Parathyroid adenoma (tissue), 2 donors: ENCODE measurements at regions not wholly inside any gene's neighbourhood (a gene's known extent, or its start where the extent isn't known, plus 50 kb on each side); places are given as distances from the start of the nearest gene placed in this dataset.
"Not testable (repeated sequence)": the region's sequence is repeated elsewhere in the genome, so short reads cannot be mapped to it uniquely, and the experiment has no call there.

Experiments
- H2AFZ ChIP-seq: fragments of 300-600 bp; sonication (generic); one replicate; pipeline ENCODE4 v1.7.0; 2017; ENCODE audit warnings: antibody characterized with exemption, mild to moderate bottlenecking
- H3K27ac ChIP-seq: fragments of 300-600 bp; sonication (generic); one replicate; pipeline ENCODE4 v1.7.0; 2017
- H3K27me3 ChIP-seq: fragments of 300-600 bp; sonication (generic); one replicate; pipeline ENCODE4 v1.7.0; 2017; ENCODE audit warnings: low read length; ENCODE audit not compliant: control insufficient read depth, insufficient read depth
- H3K36me3 ChIP-seq: fragments of 300-600 bp; sonication (generic); one replicate; pipeline ENCODE4 v1.7.0; 2017; ENCODE audit warnings: low read length; ENCODE audit not compliant: control insufficient read depth, insufficient read depth
- H3K4me1 ChIP-seq: fragments of 300-600 bp; sonication (generic); one replicate; pipeline ENCODE4 v1.7.0; 2017; ENCODE audit warnings: control low read depth
- H3K4me2 ChIP-seq: fragments of 300-600 bp; sonication (generic); one replicate; pipeline ENCODE4 v1.7.0; 2017; ENCODE audit warnings: low read length
- H3K4me3 ChIP-seq: fragments of 300-600 bp; sonication (generic); one replicate; pipeline ENCODE4 v1.7.0; 2017; ENCODE audit warnings: low read depth, low read length
- H3K79me2 ChIP-seq: fragments of 300-600 bp; sonication (generic); one replicate; pipeline ENCODE4 v1.7.0; 2017; ENCODE audit warnings: control low read depth
- H3K9ac ChIP-seq: fragments of 300-600 bp; sonication (generic); one replicate; pipeline ENCODE4 v1.7.0; 2017; ENCODE audit warnings: mild to moderate bottlenecking
- H3K9me3 ChIP-seq: fragments of 300-600 bp; sonication (generic); one replicate; pipeline ENCODE4 v1.7.0; 2017; ENCODE audit warnings: low read length; ENCODE audit not compliant: control insufficient read depth
- TF ChIP-seq, protein P1 (sequence below): fragments of 300-600 bp; sonication (generic); IDR thresholded peaks from one replicate; pipeline ENCODE4 v1.7.0; 2017; ENCODE audit warnings: antibody characterized with exemption, mild to moderate bottlenecking
- donor health status: primary hyperparathyroidism.

DNA sequence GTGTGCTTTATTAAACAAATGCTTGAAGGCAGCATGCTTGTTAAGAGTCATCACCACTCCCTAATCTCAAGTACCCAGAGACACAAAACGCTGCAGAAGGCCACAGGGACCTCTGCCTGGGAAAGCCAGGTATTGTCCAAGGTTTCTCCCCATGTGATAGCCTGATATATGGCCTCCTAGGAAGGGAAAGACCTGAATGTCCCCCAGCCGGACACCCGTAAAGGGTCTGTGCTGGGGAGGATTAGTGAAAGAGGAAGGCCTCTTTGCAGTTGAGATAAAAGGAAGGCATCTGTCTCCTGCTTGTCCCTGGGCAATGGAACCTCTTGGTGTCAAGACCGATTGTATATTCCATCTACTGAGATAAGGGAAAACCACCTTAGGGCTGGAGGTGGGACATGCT is 159.7 kb downstream of the ADRA2C start:
- H3K27ac ChIP-seq, H3K79me2 ChIP-seq, H3K4me1 ChIP-seq, H3K9me3 ChIP-seq, H3K36me3 ChIP-seq, H3K4me2 ChIP-seq, H3K4me3 ChIP-seq, H3K27me3 ChIP-seq, H3K9ac ChIP-seq, H2AFZ ChIP-seq: not testable (repeated sequence)

DNA sequence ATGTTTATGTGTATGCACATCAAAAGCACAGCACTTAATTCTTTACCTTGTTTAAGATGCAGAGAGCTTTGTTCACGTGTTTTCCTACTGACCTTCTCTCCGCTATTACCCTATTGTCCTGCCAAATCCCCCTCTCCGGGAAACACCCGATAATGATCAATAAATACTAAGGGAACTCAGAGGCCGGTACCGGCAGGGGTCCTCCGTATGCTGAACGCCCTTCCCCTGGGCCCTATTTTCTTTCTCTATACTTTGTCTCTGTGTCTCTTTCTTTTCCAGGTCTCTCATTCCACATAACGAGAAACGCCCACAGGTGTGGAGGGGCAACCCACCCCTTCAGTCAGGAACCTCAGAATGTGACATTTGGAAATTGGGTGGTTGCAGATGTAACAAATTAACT is 160.1 kb downstream of the ADRA2C start:
- not testable (repeated sequence) for H3K36me3 ChIP-seq, H3K27ac ChIP-seq, H3K4me3 ChIP-seq, H3K4me1 ChIP-seq, H3K9me3 ChIP-seq, H3K4me2 ChIP-seq, H2AFZ ChIP-seq, H3K79me2 ChIP-seq, H3K27me3 ChIP-seq, H3K9ac ChIP-seq

DNA sequence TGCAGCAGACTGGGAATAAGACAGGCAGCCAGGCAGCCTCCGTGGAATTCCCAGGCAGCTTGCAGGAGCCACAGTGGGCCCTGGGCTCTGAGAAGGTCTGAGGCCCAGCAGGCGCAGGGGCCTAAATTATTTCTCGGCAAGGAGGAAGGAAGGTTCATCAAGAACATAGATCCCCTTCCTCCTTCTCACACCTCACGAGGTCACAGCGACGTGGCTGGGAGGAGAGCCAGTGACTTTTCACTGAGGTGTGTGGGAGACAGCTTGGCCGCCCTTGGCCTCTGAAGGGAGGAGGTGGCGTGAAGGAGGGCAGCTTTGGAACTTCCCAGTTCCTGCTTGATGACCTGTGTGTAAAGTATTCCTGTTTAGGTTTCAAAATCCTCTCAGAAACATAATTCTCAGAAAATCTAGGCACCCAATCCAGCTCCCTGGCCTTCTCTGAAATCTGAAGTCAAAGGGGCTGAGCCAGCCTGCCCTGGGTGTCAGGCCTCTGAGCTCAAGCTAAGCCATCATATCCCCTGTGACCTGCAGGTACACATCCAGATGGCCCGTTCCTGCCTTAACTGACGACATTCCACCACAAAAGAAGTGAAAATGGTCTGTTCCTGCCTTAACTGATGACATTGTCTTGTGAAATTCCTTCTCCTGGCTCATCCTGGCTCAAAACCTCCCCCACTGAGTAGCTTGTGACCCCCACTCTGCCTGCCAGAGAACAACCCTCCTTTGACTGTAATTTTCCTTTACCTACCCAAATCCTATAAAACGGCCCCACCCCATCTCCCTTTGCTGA is 161.0 kb downstream of the ADRA2C start:
- not testable (repeated sequence) for H3K9ac ChIP-seq, H3K36me3 ChIP-seq, H3K27me3 ChIP-seq, H3K4me1 ChIP-seq, H3K4me2 ChIP-seq, H3K9me3 ChIP-seq, H3K79me2 ChIP-seq, H3K27ac ChIP-seq, H3K4me3 ChIP-seq, H2AFZ ChIP-seq

DNA sequence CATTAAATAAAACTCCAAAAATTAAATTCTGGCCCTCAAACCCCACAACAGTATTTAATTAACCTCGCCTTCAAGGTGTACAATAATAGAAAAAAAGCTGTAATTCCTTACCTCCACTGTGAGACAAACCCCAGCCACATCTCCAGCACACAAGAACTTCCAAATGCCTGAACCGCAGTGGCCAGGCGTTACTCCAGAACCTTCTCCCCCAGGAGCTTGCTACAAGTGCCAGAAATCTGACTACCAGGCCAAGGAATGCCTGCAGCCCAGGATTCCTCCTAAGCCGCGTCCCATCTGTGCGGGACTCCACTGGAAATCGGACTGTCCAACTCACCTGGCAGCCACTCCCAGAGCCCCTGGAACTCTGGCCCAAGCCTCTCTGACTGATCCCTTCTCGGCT is 163.2 kb downstream of the ADRA2C start:
- H3K4me2 ChIP-seq, H3K27ac ChIP-seq, H3K79me2 ChIP-seq, H2AFZ ChIP-seq, H3K4me1 ChIP-seq, H3K36me3 ChIP-seq, H3K27me3 ChIP-seq, H3K9ac ChIP-seq, H3K9me3 ChIP-seq, H3K4me3 ChIP-seq: not testable (repeated sequence)

DNA sequence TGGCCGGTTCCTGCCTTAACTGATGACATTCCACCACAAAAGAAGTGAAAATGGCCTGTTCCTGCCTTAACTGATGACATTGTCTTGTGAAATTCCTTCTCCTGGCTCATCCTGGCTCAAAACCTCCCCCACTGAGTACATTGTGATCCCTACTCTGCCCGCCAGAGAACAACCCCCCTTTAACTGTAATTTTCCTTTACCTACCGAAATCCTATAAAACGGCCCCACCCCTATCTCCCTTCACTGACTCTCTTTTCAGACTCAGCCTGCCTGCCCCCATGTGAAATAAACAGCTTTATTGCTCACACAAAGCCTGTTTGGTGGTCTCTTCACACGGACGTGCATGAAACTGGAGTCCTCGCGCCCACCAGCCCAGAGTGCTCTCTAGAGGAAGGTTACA is 166.5 kb downstream of the ADRA2C start:
- H3K9ac ChIP-seq, H3K4me2 ChIP-seq, H3K79me2 ChIP-seq, H3K4me1 ChIP-seq, H2AFZ ChIP-seq, H3K27me3 ChIP-seq, H3K4me3 ChIP-seq, H3K9me3 ChIP-seq, H3K27ac ChIP-seq, H3K36me3 ChIP-seq: not testable (repeated sequence)

DNA sequence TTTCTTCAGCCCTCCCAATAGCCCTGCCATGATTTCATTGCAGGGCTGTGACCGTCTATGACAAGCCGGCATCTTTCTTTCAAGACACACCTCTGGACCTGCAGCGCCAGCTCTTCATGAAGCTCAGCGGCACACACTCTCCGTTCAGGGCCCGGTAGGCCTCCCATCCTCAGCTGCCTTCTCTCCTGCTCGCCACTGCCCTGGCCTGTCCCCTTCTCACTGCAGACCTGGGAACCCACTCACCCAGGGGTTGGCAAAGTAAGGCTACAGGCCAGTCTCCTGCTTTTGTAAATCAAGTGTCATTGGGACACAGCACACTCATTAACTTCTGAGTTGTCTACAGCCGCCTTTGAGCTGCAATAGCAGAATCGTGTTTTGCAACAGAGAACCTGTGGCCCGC is 169.2 kb downstream of the ADRA2C start:
- H3K9me3 ChIP-seq, H3K27ac ChIP-seq, H3K4me3 ChIP-seq, H2AFZ ChIP-seq, H3K27me3 ChIP-seq, H3K9ac ChIP-seq, H3K4me1 ChIP-seq, H3K36me3 ChIP-seq, H3K4me2 ChIP-seq, H3K79me2 ChIP-seq: not testable (repeated sequence)

DNA sequence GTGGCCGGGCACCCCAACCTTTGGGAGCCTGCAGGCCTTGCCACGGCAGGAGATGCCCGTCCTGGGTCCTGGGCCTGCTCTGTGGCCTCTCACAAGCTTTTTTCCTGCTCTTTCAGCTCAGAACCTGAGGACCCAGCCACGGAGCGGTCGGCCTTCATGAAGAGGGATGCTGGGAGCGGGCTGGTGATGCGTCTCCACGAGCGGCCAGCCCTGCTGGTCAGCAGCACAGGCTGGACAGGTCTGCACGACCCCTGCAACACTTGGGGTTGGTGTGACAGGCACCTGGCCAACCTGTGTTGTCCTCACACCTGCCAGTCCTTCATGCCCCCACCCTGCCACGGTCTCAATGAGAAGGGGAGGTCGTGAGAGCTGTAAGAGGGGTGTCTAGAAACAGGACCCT is 170.0 kb downstream of the ADRA2C start:
- no peaks in the 10 kb centered on the region for H3K9me3 ChIP-seq
- H2AFZ ChIP-seq: no peak overlapping the region
- H3K9ac ChIP-seq: no peak overlapping the region
- no peaks in the 10 kb centered on the region for H3K36me3 ChIP-seq
- H3K4me2 ChIP-seq: no peak overlapping the region
- no peaks in the 10 kb centered on the region for H3K27me3 ChIP-seq
- H3K27ac ChIP-seq: no peak overlapping the region
- no peaks in the 10 kb centered on the region for H3K79me2 ChIP-seq
- H3K4me3 ChIP-seq: no peak overlapping the region
- H3K4me1 ChIP-seq: no peaks in the 10 kb centered on the region
- TF ChIP-seq, protein P1, sequence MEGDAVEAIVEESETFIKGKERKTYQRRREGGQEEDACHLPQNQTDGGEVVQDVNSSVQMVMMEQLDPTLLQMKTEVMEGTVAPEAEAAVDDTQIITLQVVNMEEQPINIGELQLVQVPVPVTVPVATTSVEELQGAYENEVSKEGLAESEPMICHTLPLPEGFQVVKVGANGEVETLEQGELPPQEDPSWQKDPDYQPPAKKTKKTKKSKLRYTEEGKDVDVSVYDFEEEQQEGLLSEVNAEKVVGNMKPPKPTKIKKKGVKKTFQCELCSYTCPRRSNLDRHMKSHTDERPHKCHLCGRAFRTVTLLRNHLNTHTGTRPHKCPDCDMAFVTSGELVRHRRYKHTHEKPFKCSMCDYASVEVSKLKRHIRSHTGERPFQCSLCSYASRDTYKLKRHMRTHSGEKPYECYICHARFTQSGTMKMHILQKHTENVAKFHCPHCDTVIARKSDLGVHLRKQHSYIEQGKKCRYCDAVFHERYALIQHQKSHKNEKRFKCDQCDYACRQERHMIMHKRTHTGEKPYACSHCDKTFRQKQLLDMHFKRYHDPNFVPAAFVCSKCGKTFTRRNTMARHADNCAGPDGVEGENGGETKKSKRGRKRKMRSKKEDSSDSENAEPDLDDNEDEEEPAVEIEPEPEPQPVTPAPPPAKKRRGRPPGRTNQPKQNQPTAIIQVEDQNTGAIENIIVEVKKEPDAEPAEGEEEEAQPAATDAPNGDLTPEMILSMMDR: no peak

DNA sequence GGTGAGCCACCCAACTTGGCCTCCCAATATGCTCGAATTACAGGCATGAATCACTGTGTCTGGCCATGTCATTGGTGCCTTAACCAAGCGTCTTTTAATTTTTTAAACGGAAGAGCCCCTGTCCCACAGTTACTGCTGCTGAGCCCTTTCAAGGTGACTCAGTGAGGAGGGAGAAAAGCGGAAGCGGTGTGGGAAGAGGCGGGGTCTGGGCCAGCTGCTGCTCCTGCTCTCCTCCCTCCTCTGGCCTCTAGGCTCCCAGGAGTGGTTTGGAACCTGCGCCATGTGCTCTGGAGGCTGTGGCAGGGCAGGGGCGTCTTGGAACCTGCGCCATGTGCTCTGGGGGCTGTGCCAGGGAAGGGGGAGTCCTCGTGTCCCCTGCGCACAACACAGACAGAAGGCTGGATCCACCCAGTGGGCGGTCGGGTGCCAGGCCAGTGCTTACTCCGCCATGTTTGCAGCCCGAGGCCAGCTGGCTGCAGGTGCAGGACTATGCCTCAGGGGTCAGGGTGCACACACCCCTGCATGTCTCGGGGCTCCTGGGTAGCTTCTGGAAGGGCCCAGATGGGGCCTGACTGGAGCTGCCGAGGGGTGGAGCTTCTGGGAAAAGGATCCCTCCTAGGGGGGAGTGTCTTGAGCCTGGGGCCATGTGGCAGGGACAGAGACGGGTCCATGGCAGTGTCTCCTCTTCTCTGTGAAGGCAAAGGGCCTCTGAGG is 171.8 kb downstream of the ADRA2C start:
- H2AFZ ChIP-seq, H3K27me3 ChIP-seq, H3K79me2 ChIP-seq, H3K4me3 ChIP-seq, H3K36me3 ChIP-seq, H3K4me1 ChIP-seq, H3K4me2 ChIP-seq, H3K27ac ChIP-seq, H3K9me3 ChIP-seq, H3K9ac ChIP-seq: not testable (repeated sequence)

DNA sequence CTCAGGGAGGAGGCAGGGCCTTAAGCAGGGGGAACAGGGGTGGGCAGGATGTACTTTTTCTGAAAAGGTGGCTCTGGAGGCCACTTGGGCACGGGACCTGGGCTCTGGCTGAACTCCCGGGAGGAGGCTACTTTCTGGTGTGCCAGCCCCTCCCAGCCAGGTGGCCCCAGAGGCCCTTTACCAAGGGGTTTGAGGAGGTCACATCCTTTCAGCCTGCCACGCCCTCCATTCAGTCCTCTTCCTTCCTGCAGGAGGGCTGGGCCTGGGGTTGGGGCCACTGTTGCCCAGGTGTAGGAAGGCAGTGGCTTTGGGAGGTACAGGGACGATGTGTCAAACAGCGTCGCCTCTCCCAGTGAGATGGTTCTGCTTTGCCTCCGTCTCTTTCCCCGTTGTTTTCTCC is 172.5 kb downstream of the ADRA2C start:
- H3K79me2 ChIP-seq, H3K9ac ChIP-seq, H2AFZ ChIP-seq, H3K4me2 ChIP-seq, H3K27ac ChIP-seq, H3K36me3 ChIP-seq, H3K9me3 ChIP-seq, H3K27me3 ChIP-seq, H3K4me1 ChIP-seq, H3K4me3 ChIP-seq: not testable (repeated sequence)

DNA sequence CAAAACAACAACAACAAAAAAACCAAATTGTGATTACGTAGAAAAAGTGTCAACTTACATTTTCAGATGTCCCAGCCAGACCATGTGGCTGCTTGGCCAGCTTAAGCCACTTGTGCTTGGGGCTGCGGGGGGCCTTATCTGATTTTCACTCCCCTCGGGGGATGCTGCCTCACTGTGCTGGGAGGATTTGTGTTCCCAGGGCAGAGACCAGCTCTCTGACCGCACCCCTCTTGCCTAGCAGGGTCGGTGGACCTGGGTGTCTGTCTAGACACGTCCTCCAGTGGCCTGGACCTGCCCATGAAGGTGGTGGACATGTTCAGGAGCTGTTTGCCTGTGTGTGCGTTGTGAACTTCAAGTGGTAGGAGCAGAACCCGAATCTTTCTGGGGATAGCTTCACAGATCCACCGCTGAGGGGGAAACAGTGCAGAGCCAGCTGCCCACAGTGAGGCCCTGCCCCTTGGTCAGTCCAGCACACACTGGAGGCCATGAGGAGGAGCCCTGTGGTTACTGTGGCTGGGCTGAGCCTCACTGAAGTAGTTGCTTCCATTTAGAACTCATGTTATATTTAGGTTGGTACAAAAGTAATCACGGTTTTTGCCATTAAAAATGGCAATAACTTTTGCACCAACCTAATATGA is 173.9 kb downstream of the ADRA2C start:
- not testable (repeated sequence) for H3K4me1 ChIP-seq, H2AFZ ChIP-seq, H3K79me2 ChIP-seq, H3K9ac ChIP-seq, H3K36me3 ChIP-seq, H3K9me3 ChIP-seq, H3K4me3 ChIP-seq, H3K27me3 ChIP-seq, H3K4me2 ChIP-seq, H3K27ac ChIP-seq
